Lung (tissue), 11 donors: ENCODE measurements at regions not wholly inside any gene's neighbourhood (a gene's known extent, or its start where the extent isn't known, plus 50 kb on each side); places are given as distances from the start of the nearest gene placed in this dataset.

Experiments
- ATAC-seq: fragments of 200-7000 bp; cut with Tn5 transposase; one replicate; pipeline ENCODE4 v1.9.1; 2020; ENCODE audit warnings: moderate number of reproducible peaks; ENCODE audit not compliant: insufficient read depth, low FRiP score
- DNase-seq, 3 donors: peaks; one replicate each; pipeline ENCODE4 v3.0.0-alpha.2; 2013 to 2017
- H3K27ac ChIP-seq, 2 donors: one replicate each; pipeline ENCODE4 v1.5.1; 2013; ENCODE audit warnings: mild to moderate bottlenecking in 2 of 2, moderate library complexity in 2 of 2, control low read depth in 1 of 2, inconsistent platforms in 1 of 2, low read depth in 1 of 2, low read length in 1 of 2
- H3K27me3 ChIP-seq, 3 donors: one replicate each; pipeline ENCODE4 v1.5.1; 2013; ENCODE audit warnings: low read length in 2 of 3; ENCODE audit not compliant: control insufficient read depth in 3 of 3, insufficient read depth in 3 of 3
- H3K36me3 ChIP-seq, 4 donors: one replicate each; pipeline ENCODE4 v1.5.1; 2013; ENCODE audit warnings: low read length in 4 of 4, mild to moderate bottlenecking in 1 of 4, moderate library complexity in 1 of 4; ENCODE audit not compliant: control insufficient read depth in 4 of 4, insufficient read depth in 4 of 4
- H3K4me1 ChIP-seq, 5 donors: one replicate each; pipeline ENCODE4 v1.5.1; 2013; ENCODE audit warnings: low read length in 5 of 5, mild to moderate bottlenecking in 2 of 5, moderate library complexity in 1 of 5; ENCODE audit not compliant: control insufficient read depth in 5 of 5, insufficient read depth in 5 of 5
- H3K4me3 ChIP-seq: one replicate; pipeline ENCODE4 v1.5.1; 2013; ENCODE audit warnings: mild to moderate bottlenecking, control low read depth, moderate library complexity
- H3K9ac ChIP-seq, 2 donors: one replicate each; pipeline ENCODE4 v1.5.1; 2013; ENCODE audit warnings: low read length in 2 of 2, control low read depth in 1 of 2; ENCODE audit not compliant: insufficient read depth in 1 of 2
- H3K9me3 ChIP-seq, 4 donors: one replicate each; pipeline ENCODE4 v1.5.1; 2013; ENCODE audit warnings: low read length in 3 of 4, mild to moderate bottlenecking in 1 of 4, moderate library complexity in 1 of 4; ENCODE audit not compliant: control insufficient read depth in 4 of 4, insufficient read depth in 3 of 4
- CTCF ChIP-seq: IDR thresholded peaks from 2 replicates; pipeline ENCODE4 v1.5.1; 2012; ENCODE audit warnings: mild to moderate bottlenecking; ENCODE audit errors: control extremely low read depth, extremely low read depth
- WGBS, 2 donors: extraction: QIAGEN DNeasy Blood & Tissue Kit; methylation state at CpG; one replicate each; pipeline ENCODE4 v1.1.7; 2013; 5-methylcytosine and 5-hydroxymethylcytosine counted together
- donor health status: control.
- donor health status: control.
- donor health status: Bipolar disorder and iron deficiency.
- donor health status: healthy.
- donor health status: DM: yes; HTN: yes; CAD: no.

GRCh38 chr9:31854187-31854586, 530.3 kb upstream of the ACO1 start:
- no peak for ATAC-seq

GRCh38 chr9:31868830-31869229, 515.6 kb upstream of the ACO1 start:
- Histone ChIP-seq H3K9ac (no peak overlapping the region), H3K9me3 (peaks cover 0 to 10% (median 0%) of the 10 kb centered on the region in 4 donors), H3K4me3 (no peak overlapping the region), H3K4me1 (no peaks in the 10 kb centered on the region), H3K36me3 (no peaks in the 10 kb centered on the region), H3K27ac (no peak overlapping the region), H3K27me3 (no peaks in the 10 kb centered on the region)
- DNase-seq (no peak), ATAC-seq (no peak)
- no peak for TF ChIP-seq CTCF
- WGBS, 2 donors: 90 to 94% methylated on average over 5 of the region's 5 CpGs

More at GRCh38 chr9:31854187-31854586, 530.3 kb upstream of the ACO1 start:
- no peak for DNase-seq
- WGBS, 2 donors: 94% methylated on average over 3 of the region's 3 CpGs
- TF ChIP-seq CTCF: no peak
- H3K27ac ChIP-seq: no peak overlapping the region
- no peaks in the 10 kb centered on the region for H3K27me3 ChIP-seq
- no peaks in the 10 kb centered on the region for H3K4me1 ChIP-seq
- H3K9me3 ChIP-seq: peaks cover 0 to 5% (median 1%) of the 10 kb centered on the region in 4 donors
- no peak overlapping the region for H3K4me3 ChIP-seq
- H3K9ac ChIP-seq: no peak overlapping the region
- no peaks in the 10 kb centered on the region for H3K36me3 ChIP-seq

DNA sequence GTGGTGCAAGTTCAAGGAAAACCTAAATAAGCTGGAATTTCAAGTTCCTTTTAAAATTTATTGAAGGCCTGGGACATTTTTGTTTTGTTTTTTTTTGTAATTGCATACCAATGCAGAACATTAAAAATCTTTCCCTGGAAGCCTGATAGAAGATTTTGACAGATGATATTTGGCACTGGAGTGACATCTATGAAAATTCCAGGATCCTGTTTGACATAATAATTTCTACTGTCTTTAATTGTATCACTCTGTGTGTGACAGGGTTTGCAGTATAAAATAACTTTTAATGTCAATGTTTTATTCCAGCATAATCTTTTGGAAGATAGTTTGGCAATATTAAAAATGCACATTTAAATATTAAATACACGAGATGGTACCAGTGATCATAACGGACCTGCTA, 514.2 kb upstream of the ACO1 start:
- WGBS, 2 donors: 68 to 76% methylated on average over 2 of the region's 2 CpGs
- H3K36me3 ChIP-seq: no peaks in the 10 kb centered on the region
- TF ChIP-seq CTCF: no peak
- no peak for ATAC-seq
- H3K9me3 ChIP-seq: peaks cover 0 to 10% (median 0%) of the 10 kb centered on the region in 4 donors
- DNase-seq: no peak
- no peak overlapping the region for H3K4me3 ChIP-seq
- H3K4me1 ChIP-seq: no peaks in the 10 kb centered on the region
- no peak overlapping the region for H3K27ac ChIP-seq
- no peak overlapping the region for H3K9ac ChIP-seq
- no peaks in the 10 kb centered on the region for H3K27me3 ChIP-seq

GRCh38 chr9:31873722-31874121, 510.7 kb upstream of the ACO1 start:
- Histone ChIP-seq H3K27me3 (no peaks in the 10 kb centered on the region), H3K4me1 (no peaks in the 10 kb centered on the region), H3K9me3 (peaks cover 0 to 8% (median 0%) of the 10 kb centered on the region in 4 donors), H3K9ac (no peak overlapping the region), H3K27ac (no peak overlapping the region), H3K36me3 (no peaks in the 10 kb centered on the region), H3K4me3 (no peak overlapping the region)
- no peak for TF ChIP-seq CTCF
- WGBS, 2 donors: 86 to 87% methylated on average over 7 of the region's 7 CpGs
- ATAC-seq (no peak), DNase-seq (no peak)
